ENCODE measurements at regions not wholly inside any gene's neighbourhood (a gene's known extent, or its start where the extent isn't known, plus 50 kb on each side); places are given as distances from the start of the nearest gene placed in this dataset.

GRCh38 chr16:82404586-82405315 lies 222.0 kb upstream of the CDH13 start:
- TF ChIP-seq RFX5 (IDR thresholded peaks at IDR 0.05; ENCODE audit: low read depth, low read length) (no peak), CTCF (conservative IDR thresholded peaks at IDR 0.05; ENCODE audit: low read depth, low read length) (no peak), NFE2L2 (IDR thresholded peaks at IDR 0.05; ENCODE audit: low read depth, low read length) (no peak), RCOR1 (IDR thresholded peaks at IDR 0.05; ENCODE audit: insufficient replicate concordance, low read length) (no peak), POLR2A (IDR thresholded peaks at IDR 0.05; ENCODE audit: low read depth, low read length) (no peak), CEBPB (IDR thresholded peaks at IDR 0.05; ENCODE audit: low read depth, low read length) (peak; percentile 46; the same call in 1 of the 2 replicates), SMC3 (IDR thresholded peaks at IDR 0.05; ENCODE audit: low read depth, low read length) (no peak)
- TF ChIP-seq, protein P1, sequence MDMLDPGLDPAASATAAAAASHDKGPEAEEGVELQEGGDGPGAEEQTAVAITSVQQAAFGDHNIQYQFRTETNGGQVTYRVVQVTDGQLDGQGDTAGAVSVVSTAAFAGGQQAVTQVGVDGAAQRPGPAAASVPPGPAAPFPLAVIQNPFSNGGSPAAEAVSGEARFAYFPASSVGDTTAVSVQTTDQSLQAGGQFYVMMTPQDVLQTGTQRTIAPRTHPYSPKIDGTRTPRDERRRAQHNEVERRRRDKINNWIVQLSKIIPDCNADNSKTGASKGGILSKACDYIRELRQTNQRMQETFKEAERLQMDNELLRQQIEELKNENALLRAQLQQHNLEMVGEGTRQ (IDR thresholded peaks at IDR 0.05; ENCODE audit: low read depth, low read length) = no peak
